Liver (tissue), 7 donors: ENCODE measurements at regions not wholly inside any gene's neighbourhood (a gene's known extent, or its start where the extent isn't known, plus 50 kb on each side); places are given as distances from the start of the nearest gene placed in this dataset.

Source experiments
- DNase-seq: peaks from one replicate; pipeline ENCODE4 v3.0.0-alpha.2; 2017; ENCODE audit warnings: low spot score
- H3K27ac ChIP-seq, 2 donors: one replicate each; pipeline ENCODE4 v1.7.0; 2013; ENCODE audit warnings: inconsistent platforms in 2 of 2, low read length in 2 of 2, control low read depth in 1 of 2, low read depth in 1 of 2, mild to moderate bottlenecking in 1 of 2
- H3K27me3 ChIP-seq, 4 donors: one replicate each; pipeline versions ENCODE4 v1.6.1 to v1.7.0; 2013; ENCODE audit warnings: low read length in 3 of 4, inconsistent platforms in 1 of 4, mild to moderate bottlenecking in 1 of 4, moderate library complexity in 1 of 4; ENCODE audit not compliant: control insufficient read depth in 4 of 4, insufficient read depth in 4 of 4
- H3K36me3 ChIP-seq, 4 donors: one replicate each; pipeline versions ENCODE4 v1.6.1 to v1.7.0; 2013; ENCODE audit warnings: low read length in 3 of 4, mild to moderate bottlenecking in 3 of 4, low read depth in 1 of 4, moderate library complexity in 1 of 4; ENCODE audit not compliant: control insufficient read depth in 4 of 4, insufficient read depth in 3 of 4
- H3K4me1 ChIP-seq, 4 donors: one replicate each; pipeline versions ENCODE4 v1.6.1 to v1.7.0; 2013; ENCODE audit warnings: low read length in 3 of 4, mild to moderate bottlenecking in 3 of 4, moderate library complexity in 1 of 4; ENCODE audit not compliant: control insufficient read depth in 4 of 4, insufficient read depth in 4 of 4
- H3K4me3 ChIP-seq, 3 donors: one replicate each; pipeline versions ENCODE4 v1.6.1 to v1.7.0; 2013; ENCODE audit warnings: low read length in 3 of 3, control low read depth in 1 of 3, low read depth in 1 of 3, mild to moderate bottlenecking in 1 of 3
- H3K9ac ChIP-seq, 2 donors: one replicate each; pipeline ENCODE4 v1.7.0; 2013; ENCODE audit warnings: low read length in 2 of 2, mild to moderate bottlenecking in 2 of 2, moderate library complexity in 2 of 2, control low read depth in 1 of 2, low read depth in 1 of 2
- H3K9me3 ChIP-seq, 4 donors: one replicate each; pipeline versions ENCODE4 v1.6.1 to v1.7.0; 2013; ENCODE audit warnings: low read length in 3 of 4; ENCODE audit not compliant: control insufficient read depth in 4 of 4
- ATF3 ChIP-seq: IDR thresholded peaks from 2 replicates; pipeline ENCODE4 v1.6.1; 2016; ENCODE audit warnings: antibody characterized with exemption
- FOXA1 ChIP-seq: IDR thresholded peaks from 2 replicates; pipeline ENCODE4 v1.6.1; 2016; ENCODE audit warnings: antibody characterized with exemption
- FOXA2 ChIP-seq: IDR thresholded peaks from 2 replicates; pipeline ENCODE4 v1.6.1; 2016; ENCODE audit warnings: antibody characterized with exemption
- GABPA ChIP-seq, 2 donors: IDR thresholded peaks in 1 of 2; conservative IDR thresholded peaks in 1 of 2; 2 replicates each; pipeline ENCODE4 v1.6.1; 2016; ENCODE audit warnings: antibody characterized with exemption in 2 of 2, mild to moderate bottlenecking in 1 of 2, moderate library complexity in 1 of 2
- HNF4A ChIP-seq, 2 donors: conservative IDR thresholded peaks; 2 replicates each; pipeline ENCODE4 v1.6.1; 2016; ENCODE audit warnings: antibody characterized with exemption in 2 of 2, mild to moderate bottlenecking in 2 of 2
- HNF4G ChIP-seq: IDR thresholded peaks from 2 replicates; pipeline ENCODE4 v1.6.1; 2016; ENCODE audit warnings: antibody characterized with exemption
- MAX ChIP-seq: IDR thresholded peaks from 2 replicates; pipeline ENCODE4 v1.6.1; 2016; ENCODE audit warnings: antibody characterized with exemption
- NR2F2 ChIP-seq: IDR thresholded peaks from 2 replicates; pipeline ENCODE4 v1.6.1; 2016; ENCODE audit warnings: antibody characterized with exemption
- RAD21 ChIP-seq, 2 donors: IDR thresholded peaks; 2 replicates each; pipeline ENCODE4 v1.6.1; 2016; ENCODE audit warnings: antibody characterized with exemption in 2 of 2, mild to moderate bottlenecking in 2 of 2
- REST ChIP-seq: IDR thresholded peaks from 2 replicates; pipeline ENCODE4 v1.6.1; 2016; ENCODE audit warnings: antibody characterized with exemption, mild to moderate bottlenecking
- RXRA ChIP-seq, 2 donors: IDR thresholded peaks; 2 replicates each; pipeline ENCODE4 v1.6.1; 2017 to 2018; ENCODE audit warnings: antibody characterized with exemption in 2 of 2, mild to moderate bottlenecking in 1 of 2
- SP1 ChIP-seq: IDR thresholded peaks from 2 replicates; pipeline ENCODE4 v1.6.1; 2018; ENCODE audit warnings: antibody characterized with exemption, mild to moderate bottlenecking
- TAF1 ChIP-seq: conservative IDR thresholded peaks from 2 replicates; pipeline ENCODE4 v1.6.1; 2016; ENCODE audit warnings: antibody characterized with exemption, mild to moderate bottlenecking
- YY1 ChIP-seq: IDR thresholded peaks from 2 replicates; pipeline ENCODE4 v1.6.1; 2016; ENCODE audit warnings: antibody characterized with exemption, mild to moderate bottlenecking
- ZBTB33 ChIP-seq: IDR thresholded peaks from 2 replicates; pipeline ENCODE4 v1.6.1; 2016; ENCODE audit warnings: antibody characterized with exemption
- WGBS: extraction: QIAGEN DNeasy Blood & Tissue Kit; methylation state at CpG from one replicate; pipeline ENCODE4 v1.1.7; 2013; 5-methylcytosine and 5-hydroxymethylcytosine counted together
- donor health status: healthy.
- donor health status: healthy.
- donor health status: healthy.
- donor health status: healthy.

- H3K4me1 ChIP-seq, result peaks cover 0 to 11% (median 4%) of the 10 kb centered on the region in 4 donors
- no peaks in the 10 kb centered on the region for H3K9me3 ChIP-seq
- peak overlapping the region; percentile 47 to 55 for H3K27ac ChIP-seq
- H3K36me3 ChIP-seq, result no peaks in the 10 kb centered on the region
- no peak overlapping the region for H3K9ac ChIP-seq
- TF ChIP-seq TAF1 (no peak), MAX (no peak), NR2F2 (no peak), YY1 (no peak), RAD21 (IDR thresholded peaks at IDR 0.05) (no peak), SP1 (no peak), ATF3 (no peak)
- 76% methylated on average over 2 of the region's 2 CpGs for WGBS
- H3K4me3 ChIP-seq, result no peak overlapping the region
- no peaks in the 10 kb centered on the region for H3K27me3 ChIP-seq
- DNase-seq, result no peak
These were observed 286.0 kb upstream of the B3GALT2 start for GRCh38 chr1:193472430-193472829.

DNA sequence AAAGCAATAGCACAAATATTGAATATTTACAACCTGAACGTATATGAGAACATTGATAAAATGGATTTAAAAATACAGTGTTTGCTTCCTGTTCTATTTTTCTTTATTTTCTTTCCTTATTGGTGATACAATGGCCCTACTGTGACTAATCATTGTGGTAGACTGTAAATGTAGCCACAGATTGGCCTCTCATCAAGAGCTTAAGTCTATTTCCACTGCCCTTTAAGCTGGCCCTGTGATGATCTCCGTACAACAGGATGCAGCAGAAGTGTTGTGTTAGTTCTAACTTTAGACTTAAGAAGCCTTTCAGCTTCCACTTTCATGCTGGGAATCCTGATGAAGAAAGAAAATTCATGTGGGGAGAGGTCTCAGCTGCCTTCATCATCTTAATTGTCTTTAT lies 285.6 kb upstream of the B3GALT2 start:
- Histone ChIP-seq H3K9me3 (no peaks in the 10 kb centered on the region), H3K4me3 (no peak overlapping the region), H3K9ac (no peak overlapping the region), H3K36me3 (no peaks in the 10 kb centered on the region), H3K4me1 (peaks cover 0 to 11% (median 4%) of the 10 kb centered on the region in 4 donors), H3K27ac (peak overlapping the region in 1 of 2 donors; percentile 55), H3K27me3 (no peaks in the 10 kb centered on the region)
- WGBS, result 73% methylated on average over 2 of the region's 2 CpGs
- no peak for TF ChIP-seq GABPA (IDR thresholded peaks at IDR 0.05 in 1 of 2, conservative IDR thresholded peaks at IDR 0.05 in 1 of 2)
- no peak for TF ChIP-seq SP1
- no peak for TF ChIP-seq RXRA (IDR thresholded peaks at IDR 0.05)
- TF ChIP-seq ATF3, result no peak
- TF ChIP-seq NR2F2, result no peak
- no peak for TF ChIP-seq FOXA1
- TF ChIP-seq HNF4G, result no peak
- no peak for TF ChIP-seq ZBTB33
- no peak for TF ChIP-seq FOXA2
- no peak for TF ChIP-seq HNF4A (conservative IDR thresholded peaks at IDR 0.05)
- no peak for TF ChIP-seq MAX
- no peak for TF ChIP-seq YY1
- TF ChIP-seq REST, result no peak
- no peak for DNase-seq
